AG09309 (cell line): ENCODE measurements at regions not wholly inside any gene's neighbourhood (a gene's known extent, or its start where the extent isn't known, plus 50 kb on each side); places are given as distances from the start of the nearest gene placed in this dataset.
"Not testable (repeated sequence)": the region's sequence is repeated elsewhere in the genome, so short reads cannot be mapped to it uniquely, and the experiment has no call there.

Source experiments
- DNase-seq: peaks from one replicate; pipeline ENCODE4 v3.0.0-alpha.2; 2010; ENCODE audit warnings: low read depth
- H3K4me3 ChIP-seq: 2 replicates; pipeline ENCODE4 v1.5.1; 2011; ENCODE audit warnings: mild to moderate bottlenecking, low read depth, low read length, moderate library complexity; ENCODE audit not compliant: control insufficient read depth
- CTCF ChIP-seq: IDR thresholded peaks from 2 replicates; pipeline ENCODE4 v1.5.1; 2011; ENCODE audit warnings: mild to moderate bottlenecking, low read depth, low read length, inconsistent platforms; ENCODE audit not compliant: insufficient read depth, control insufficient read depth; ENCODE audit errors: missing control alignments

- DNase-seq = no peak
- no peak overlapping the region for H3K4me3 ChIP-seq
- no peak for TF ChIP-seq CTCF
Measured at GRCh38 chr10:109665321-109665720, 258.0 kb downstream of the XPNPEP1 start.

- DNase-seq = no peak
- H3K4me3 ChIP-seq = no peak overlapping the region
- no peak for TF ChIP-seq CTCF
Measured at GRCh38 chr10:109664554-109664953, 258.8 kb downstream of the XPNPEP1 start.

GRCh38 chr10:109663122-109663521 is 260.2 kb downstream of the XPNPEP1 start:
- no peak for DNase-seq
- H3K4me3 ChIP-seq = no peak overlapping the region
- no peak for TF ChIP-seq CTCF

DNA sequence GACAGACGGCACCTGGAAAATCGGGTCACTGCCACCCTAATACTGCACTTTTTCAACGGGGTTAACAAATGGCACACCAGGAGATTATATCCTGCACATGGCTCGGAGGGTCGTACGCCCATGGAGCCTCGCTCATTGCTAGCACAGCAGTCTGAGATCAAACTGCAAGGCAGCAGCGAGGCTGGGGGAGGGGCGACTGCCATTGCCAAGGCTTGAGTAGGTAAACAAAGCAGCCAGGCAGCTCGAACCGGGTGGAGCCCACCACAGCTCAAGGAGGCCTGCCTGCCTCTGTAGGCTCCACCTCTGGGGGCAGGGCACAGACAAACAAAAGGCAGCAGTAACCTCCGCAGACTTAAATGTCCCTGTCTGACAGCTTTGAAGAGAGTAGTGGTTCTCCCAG is 270.7 kb downstream of the XPNPEP1 start:
- DNase-seq, H3K4me3 ChIP-seq: not testable (repeated sequence)

DNA sequence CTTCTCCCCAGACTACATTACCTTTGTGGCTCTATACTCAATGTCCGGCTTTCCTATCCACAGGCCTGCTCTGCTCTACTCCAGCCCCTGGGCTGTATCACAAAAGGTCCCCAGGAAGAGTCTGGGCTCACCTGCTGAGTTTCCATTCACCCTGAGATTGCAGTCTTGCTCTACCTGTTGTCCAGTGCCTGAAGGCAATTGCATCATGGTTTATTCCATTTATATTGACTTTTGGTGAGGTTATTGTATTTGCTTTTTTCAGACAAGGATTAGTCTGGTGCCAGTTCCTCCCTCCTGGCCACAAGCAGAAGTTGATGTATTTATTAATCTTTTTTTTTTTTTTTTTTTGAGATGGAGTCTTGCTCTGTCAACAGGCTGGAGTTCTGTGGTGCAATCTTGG is 273.1 kb downstream of the XPNPEP1 start:
- no peak for DNase-seq
- no peak overlapping the region for H3K4me3 ChIP-seq
- TF ChIP-seq CTCF = no peak

GRCh38 chr10:109647627-109648026 is 275.7 kb downstream of the XPNPEP1 start:
- DNase-seq = no peak
- no peak for TF ChIP-seq CTCF
- no peak overlapping the region for H3K4me3 ChIP-seq

GRCh38 chr10:109633846-109634245 is 289.5 kb downstream of the XPNPEP1 start:
- TF ChIP-seq CTCF = no peak
- H3K4me3 ChIP-seq = no peak overlapping the region
- DNase-seq = no peak

DNA sequence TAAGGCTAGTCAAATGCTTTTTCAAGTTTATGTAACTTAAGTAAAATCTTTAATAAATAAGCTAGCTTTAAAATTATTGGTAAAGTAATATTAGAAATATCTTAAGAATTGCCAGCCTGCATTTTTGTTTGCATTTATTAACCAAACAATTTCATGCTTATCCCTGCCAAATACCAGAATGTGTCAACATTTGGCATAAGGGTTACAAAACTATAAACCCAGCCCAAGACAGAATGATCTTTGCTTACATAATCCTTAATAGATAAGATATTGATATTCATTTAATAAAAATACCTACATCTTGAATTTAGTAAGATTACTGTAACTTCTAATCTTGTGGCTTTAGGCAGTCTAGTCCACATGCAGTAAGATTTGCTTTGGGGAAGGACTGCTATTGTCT is 290.3 kb downstream of the XPNPEP1 start:
- not testable (repeated sequence) for H3K4me3 ChIP-seq, DNase-seq
